ENCODE measurements at regions not wholly inside any gene's neighbourhood (a gene's known extent, or its start where the extent isn't known, plus 50 kb on each side); places are given as distances from the start of the nearest gene placed in this dataset.
"Not testable (repeated sequence)": the region's sequence is repeated elsewhere in the genome, so short reads cannot be mapped to it uniquely, and the experiment has no call there.

DNA sequence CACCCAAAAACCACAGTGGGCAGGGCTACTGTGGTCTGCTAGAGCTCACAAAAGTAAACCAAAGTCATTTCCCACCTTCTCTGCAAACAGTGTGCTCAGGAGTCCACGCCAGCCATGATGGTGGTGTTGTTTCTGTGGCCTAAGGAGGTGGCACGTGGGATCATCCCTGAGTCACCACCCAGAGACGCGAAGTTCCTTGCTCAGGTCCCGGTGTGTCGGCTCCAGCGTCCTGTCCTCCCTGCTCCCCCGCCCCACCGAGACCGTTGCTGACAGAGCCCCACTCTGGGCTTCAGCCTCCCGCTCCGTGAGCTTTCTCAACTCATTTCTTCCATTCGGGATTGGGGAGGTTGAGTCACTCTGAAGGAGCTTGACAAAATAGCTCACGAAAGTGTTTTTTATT is 118.7 kb downstream of the NPTX2 start:
- H3K4me3 ChIP-seq = no peak overlapping the region
- DNase-seq (ENCODE audit: low spot score) = no peak
- TF ChIP-seq, protein P1, sequence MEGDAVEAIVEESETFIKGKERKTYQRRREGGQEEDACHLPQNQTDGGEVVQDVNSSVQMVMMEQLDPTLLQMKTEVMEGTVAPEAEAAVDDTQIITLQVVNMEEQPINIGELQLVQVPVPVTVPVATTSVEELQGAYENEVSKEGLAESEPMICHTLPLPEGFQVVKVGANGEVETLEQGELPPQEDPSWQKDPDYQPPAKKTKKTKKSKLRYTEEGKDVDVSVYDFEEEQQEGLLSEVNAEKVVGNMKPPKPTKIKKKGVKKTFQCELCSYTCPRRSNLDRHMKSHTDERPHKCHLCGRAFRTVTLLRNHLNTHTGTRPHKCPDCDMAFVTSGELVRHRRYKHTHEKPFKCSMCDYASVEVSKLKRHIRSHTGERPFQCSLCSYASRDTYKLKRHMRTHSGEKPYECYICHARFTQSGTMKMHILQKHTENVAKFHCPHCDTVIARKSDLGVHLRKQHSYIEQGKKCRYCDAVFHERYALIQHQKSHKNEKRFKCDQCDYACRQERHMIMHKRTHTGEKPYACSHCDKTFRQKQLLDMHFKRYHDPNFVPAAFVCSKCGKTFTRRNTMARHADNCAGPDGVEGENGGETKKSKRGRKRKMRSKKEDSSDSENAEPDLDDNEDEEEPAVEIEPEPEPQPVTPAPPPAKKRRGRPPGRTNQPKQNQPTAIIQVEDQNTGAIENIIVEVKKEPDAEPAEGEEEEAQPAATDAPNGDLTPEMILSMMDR (IDR thresholded peaks at IDR 0.05) = no peak

DNA sequence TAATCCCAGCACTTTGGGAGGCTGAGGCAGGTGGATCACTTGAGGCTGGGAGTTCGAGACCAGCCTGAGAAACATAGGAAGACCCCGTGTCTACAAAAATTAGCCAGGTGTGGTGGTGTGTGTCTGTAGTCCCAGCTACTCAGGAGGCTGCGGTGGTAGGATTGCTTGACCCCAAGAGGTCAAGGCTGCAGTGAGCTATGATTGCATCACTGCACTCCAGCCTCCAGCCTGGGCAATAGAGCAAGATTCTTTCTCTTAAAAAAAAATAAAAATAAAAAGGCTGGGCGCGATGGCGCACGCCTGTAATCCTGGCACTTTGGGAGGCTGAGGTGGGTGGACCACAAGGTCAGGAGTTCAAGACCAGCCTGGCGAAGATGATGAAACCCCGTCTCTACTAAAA is 119.4 kb downstream of the NPTX2 start:
- H3K4me3 ChIP-seq; H3K27ac ChIP-seq; DNase-seq (ENCODE audit: low spot score): not testable (repeated sequence)

More for the DNA sequence above, 118.7 kb downstream of the NPTX2 start:
- H3K27ac ChIP-seq = no peak overlapping the region

DNA sequence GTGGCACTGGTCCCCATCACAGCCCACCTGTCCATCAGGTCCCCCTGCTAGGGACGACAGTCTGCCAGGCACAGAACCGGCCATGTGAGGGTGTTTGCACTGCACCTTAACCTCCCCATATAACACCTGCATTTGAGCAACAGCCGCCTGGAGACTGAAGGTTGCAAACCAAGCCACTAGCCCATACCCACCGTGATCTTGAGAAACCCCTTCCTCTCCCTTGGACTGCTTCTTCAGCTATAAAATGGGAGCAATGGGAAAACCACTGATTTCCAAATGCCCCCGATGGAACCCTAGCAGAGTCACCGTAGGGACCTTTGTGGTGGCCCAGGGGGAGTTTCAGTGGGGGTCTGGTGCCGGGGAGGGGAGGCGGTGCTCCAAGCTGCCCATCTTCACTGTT is 120.1 kb downstream of the NPTX2 start:
- H3K27ac ChIP-seq = no peak overlapping the region
- TF ChIP-seq, protein P1 (IDR thresholded peaks at IDR 0.05) = no peak
- H3K4me3 ChIP-seq = no peak overlapping the region
- no peak for DNase-seq (ENCODE audit: low spot score)

DNA sequence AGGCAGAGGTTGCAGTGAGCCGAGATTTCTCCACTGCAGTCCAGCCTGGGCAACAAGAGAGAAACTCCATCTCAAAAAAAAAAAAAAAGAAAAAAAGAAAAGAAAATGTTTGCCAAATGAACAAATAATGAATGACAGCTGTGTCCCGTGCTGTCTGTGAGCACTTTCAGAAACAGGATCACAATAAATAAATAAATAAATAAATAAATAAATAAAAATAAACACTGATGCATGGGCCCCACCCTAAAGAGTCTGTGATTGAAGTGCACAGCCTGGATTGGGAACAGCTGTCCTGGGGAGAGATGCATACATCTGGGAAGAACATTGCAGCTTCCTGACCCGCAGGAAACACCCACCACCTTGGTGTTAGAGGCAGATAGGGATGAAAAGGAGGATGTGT is 123.6 kb downstream of the NPTX2 start:
- no peak for DNase-seq (ENCODE audit: low spot score)

DNA sequence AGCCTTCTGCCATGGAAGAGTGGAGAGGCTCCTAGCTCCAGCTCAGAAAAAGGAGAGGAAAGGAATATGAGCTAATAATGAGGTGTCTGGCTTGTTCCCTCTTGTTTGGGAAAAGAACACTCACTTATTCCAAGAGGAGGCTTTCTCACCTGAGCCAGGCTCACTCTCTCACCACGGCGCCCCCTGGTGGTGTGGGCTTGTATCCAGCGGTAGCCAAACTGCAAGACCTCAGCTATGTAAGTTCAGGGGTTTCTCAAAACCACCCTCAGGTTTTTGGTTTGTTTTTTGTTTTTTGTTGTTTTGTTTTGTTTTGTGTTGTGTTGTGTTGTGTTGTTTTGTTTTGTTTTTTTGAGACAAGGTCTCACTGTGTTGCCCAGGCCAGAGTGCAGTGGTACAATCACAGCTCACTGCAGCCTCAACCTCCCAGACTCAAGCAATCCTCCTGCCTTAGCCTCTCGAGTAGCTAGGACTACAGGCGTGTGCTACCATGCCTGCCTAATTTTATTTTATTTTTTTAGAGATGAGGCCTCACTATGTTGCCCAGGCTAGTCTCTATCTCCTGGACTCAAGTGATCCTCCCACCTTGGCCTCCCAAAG is 124.0 kb downstream of the TMEM130 start:
- Histone ChIP-seq H3K4me3 (no peak overlapping the region), H3K27ac (no peak overlapping the region)
- TF ChIP-seq, protein P1 (IDR thresholded peaks at IDR 0.05) = peak; percentile 59
- DNase-seq (ENCODE audit: low spot score) = no peak

More for the DNA sequence above, 123.6 kb downstream of the NPTX2 start:
- Histone ChIP-seq H3K27ac (no peak overlapping the region), H3K4me3 (no peak overlapping the region)
- TF ChIP-seq, protein P1 (IDR thresholded peaks at IDR 0.05) = no peak

DNA sequence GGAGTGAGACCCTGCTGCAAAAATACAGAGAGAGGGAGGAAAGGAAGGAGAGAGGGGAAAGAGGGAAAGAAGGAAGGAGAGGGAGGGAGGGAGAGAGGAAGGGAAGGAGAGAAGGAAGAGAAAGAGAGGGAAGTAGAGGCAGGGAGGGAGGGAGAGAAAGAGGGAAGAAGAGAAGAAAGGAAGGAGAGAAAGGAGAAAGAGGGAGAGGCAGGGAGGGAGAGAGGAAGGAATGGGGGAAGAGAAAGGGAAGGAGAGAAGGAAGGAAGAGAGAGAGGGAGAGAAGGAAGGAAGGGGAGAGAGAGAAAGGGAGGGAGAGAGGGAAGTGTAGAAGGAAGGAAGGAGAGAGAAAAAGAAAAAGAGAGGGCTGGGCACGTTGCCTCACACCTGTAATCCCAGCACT is 121.7 kb downstream of the TMEM130 start:
- TF ChIP-seq, protein P1 (IDR thresholded peaks at IDR 0.05) = no peak
- Histone ChIP-seq H3K27ac (no peak overlapping the region), H3K4me3 (no peak overlapping the region)
- no peak for DNase-seq (ENCODE audit: low spot score)

DNA sequence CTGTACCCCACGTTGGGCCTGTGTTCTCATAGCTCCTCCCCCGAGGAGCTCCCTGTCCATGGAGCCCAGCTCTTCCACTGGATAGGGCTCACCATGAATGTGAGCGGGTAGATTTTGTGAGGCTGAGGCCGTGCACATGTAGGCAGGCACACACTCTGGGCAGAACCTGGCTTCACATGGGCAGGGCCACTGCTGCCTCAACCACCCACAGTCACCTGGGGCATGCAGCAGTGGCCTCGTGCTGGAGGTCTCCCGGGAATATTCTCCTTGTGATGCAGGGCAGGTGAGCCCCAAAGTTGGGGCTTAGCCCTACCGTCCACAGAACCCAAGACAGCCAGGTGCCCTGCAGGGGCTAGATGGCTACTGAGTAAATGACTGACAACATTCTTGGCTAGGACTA is 116.6 kb downstream of the TMEM130 start:
- Histone ChIP-seq H3K4me3 (no peak overlapping the region), H3K27ac (no peak overlapping the region)
- DNase-seq (ENCODE audit: low spot score) = no peak
- TF ChIP-seq, protein P1 (IDR thresholded peaks at IDR 0.05) = no peak
